HepG2 (cell line): ENCODE measurements at regions not wholly inside any gene's neighbourhood (a gene's known extent, or its start where the extent isn't known, plus 50 kb on each side); places are given as distances from the start of the nearest gene placed in this dataset.

Experiments used
- ATAC-seq: fragments of 200-7000 bp; cut with Tn5 transposase; 3 replicates; pipeline ENCODE4 v1.9.1; 2020; ENCODE audit warnings: mild to moderate bottlenecking, moderate library complexity
- BruUV-seq: library from RNA; stranded (reverse); fragments of 400-500 nt; replicated peaks from 2 replicates; lab custom pipeline; 2021; lab: Mats Ljungman, UMichigan
- CTCF ChIA-PET: fragments of 300-600 bp; formaldehyde crosslinking; extraction: SDS; loops from one replicate; lab custom pipeline; 2021; ENCODE audit warnings: low total read pairs, inconsistent platforms, low intra/inter-chr PET ratio; lab: Yijun Ruan, JAX
- POLR2A ChIA-PET: fragments of 350-600 bp; sonication (Branson Sonifier 250); formaldehyde crosslinking; loops from one replicate; lab custom pipeline; 2020; ENCODE audit warnings: antibody characterized with exemption, inconsistent platforms; lab: Yijun Ruan, JAX
- DNase-seq: peaks from one replicate; pipeline ENCODE4 v3.0.0-alpha.2; 2015; ENCODE audit warnings: low spot score
- FAIRE-seq: peaks from 3 replicates; lab custom pipeline; 2011; peaks lifted over from hg19 to GRCh38; lab: Jason Lieb, UNC
- H2AFZ ChIP-seq: one replicate; pipeline ENCODE4 v1.6.1; 2011; ENCODE audit warnings: low read length, inconsistent platforms
- H3K27ac ChIP-seq: fragments of 300-600 bp; 3 replicates; pipeline ENCODE4 v1.8.0; 2011; ENCODE audit warnings: mixed run types, mild to moderate bottlenecking, mixed read lengths, low read length, inconsistent platforms; ENCODE audit not compliant: insufficient read depth; ENCODE audit errors: extremely low read length
- H3K27me3 ChIP-seq, 2 experiments: fragments of 200-600 bp in 1 of 2; 2 replicates in 1 of 2; 3 replicates in 1 of 2; pipeline versions ENCODE4 v1.6.0 to v1.8.0; 2011; ENCODE audit warnings: low read length in 2 of 2, mild to moderate bottlenecking in 2 of 2, moderate library complexity in 2 of 2, inconsistent platforms in 1 of 2; ENCODE audit not compliant: insufficient read depth in 2 of 2, control insufficient read depth in 1 of 2
- H3K36me3 ChIP-seq, 2 experiments: fragments of 200-600 bp in 1 of 2; replicated peaks in 1 of 2; 2 replicates in 1 of 2; 3 replicates in 1 of 2; pipeline versions ENCODE4 v1.5.1 to v1.8.0; 2011; ENCODE audit warnings: low read length in 2 of 2, inconsistent platforms in 1 of 2; ENCODE audit not compliant: insufficient read depth in 2 of 2, control insufficient read depth in 1 of 2
- H3K4me1 ChIP-seq: 2 replicates; pipeline ENCODE4 v1.5.1; 2012; ENCODE audit warnings: low read length, inconsistent platforms; ENCODE audit not compliant: insufficient read depth
- H3K4me2 ChIP-seq: 2 replicates; pipeline ENCODE4 v1.6.0; 2011; ENCODE audit warnings: low read depth, low read length, inconsistent platforms
- H3K4me3 ChIP-seq, 3 experiments: fragments of 200-600 bp in 1 of 3; sonication (generic), shearing (Covaris generic) in 1 of 3; replicated peaks in 1 of 3; 2 replicates each; pipeline ENCODE4 v1.5.1; 2011 to 2016; ENCODE audit warnings: low read length in 3 of 3, inconsistent platforms in 2 of 3, low read depth in 2 of 3, mild to moderate bottlenecking in 2 of 3, control low read depth in 1 of 3, mixed read lengths in 1 of 3; ENCODE audit not compliant: insufficient read depth in 1 of 3
- H3K79me2 ChIP-seq: one replicate; pipeline ENCODE4 v1.6.1; 2011; ENCODE audit warnings: low read length, inconsistent platforms; ENCODE audit not compliant: insufficient read depth
- H3K9ac ChIP-seq: 2 replicates; pipeline ENCODE4 v1.6.0; 2011; ENCODE audit warnings: mild to moderate bottlenecking, low read depth, low read length, inconsistent platforms; ENCODE audit not compliant: insufficient read depth
- H3K9me3 ChIP-seq: 2 replicates; pipeline ENCODE4 v1.5.1; 2012; ENCODE audit warnings: mild to moderate bottlenecking, low read length
- H4K20me1 ChIP-seq: 2 replicates; pipeline ENCODE4 v1.6.0; 2011; ENCODE audit warnings: inconsistent platforms, mild to moderate bottlenecking, low read length, moderate library complexity; ENCODE audit not compliant: insufficient read depth
- BHLHE40 ChIP-seq: IDR thresholded peaks from 2 replicates; pipeline ENCODE4 v1.6.1; 2011; ENCODE audit warnings: low read length, improper control_type of control experiment
- GLMP ChIP-seq: sonication (generic); formaldehyde crosslinking; IDR thresholded peaks from 2 replicates; pipeline ENCODE4 v1.9.0; 2021; ENCODE audit warnings: missing genetic modification reagents, mild to moderate bottlenecking, borderline replicate concordance
- GTF3A ChIP-seq: sonication (generic); formaldehyde crosslinking; conservative IDR thresholded peaks from 2 replicates; pipeline ENCODE4 v1.4.0; 2020; ENCODE audit warnings: mild to moderate bottlenecking, missing genetic modification reagents
- HDAC1 ChIP-seq: sonication (generic); formaldehyde crosslinking; IDR thresholded peaks from 2 replicates; pipeline ENCODE4 v1.5.1; 2020; ENCODE audit warnings: mild to moderate bottlenecking, missing genetic modification reagents
- HOXA7 ChIP-seq: sonication (generic); formaldehyde crosslinking; IDR thresholded peaks from 2 replicates; pipeline ENCODE4 v1.8.1; 2022; ENCODE audit warnings: mild to moderate bottlenecking, missing genetic modification reagents, moderate library complexity
- KDM5B ChIP-seq: sonication (generic); formaldehyde crosslinking; IDR thresholded peaks from 2 replicates; pipeline ENCODE4 v1.4.0; 2020; ENCODE audit warnings: missing genetic modification reagents, mild to moderate bottlenecking, borderline replicate concordance
- MED8 ChIP-seq: sonication (generic); formaldehyde crosslinking; IDR thresholded peaks from 2 replicates; pipeline ENCODE4 v1.8.1; 2023; ENCODE audit warnings: mild to moderate bottlenecking, missing genetic modification reagents; ENCODE audit not compliant: insufficient replicate concordance
- MIER3 ChIP-seq: IDR thresholded peaks from 2 replicates; pipeline ENCODE4 v1.6.1; 2016; ENCODE audit warnings: missing compliant biosample characterization, borderline replicate concordance
- SMAD3 ChIP-seq: sonication (generic); formaldehyde crosslinking; IDR thresholded peaks from 2 replicates; pipeline ENCODE4 v1.4.0; 2020; ENCODE audit warnings: missing genetic modification reagents
- TRAFD1 ChIP-seq: sonication (generic); formaldehyde crosslinking; IDR thresholded peaks from 2 replicates; pipeline ENCODE4 v1.5.1; 2020; ENCODE audit warnings: missing genetic modification reagents, mild to moderate bottlenecking, borderline replicate concordance
- ZBTB39 ChIP-seq: sonication (generic); formaldehyde crosslinking; IDR thresholded peaks from 2 replicates; pipeline ENCODE4 v1.5.0; 2020; ENCODE audit warnings: missing genetic modification reagents
- ZEB1 ChIP-seq: IDR thresholded peaks from 2 replicates; pipeline ENCODE4 v1.6.1; 2012; ENCODE audit warnings: mild to moderate bottlenecking, low read depth, inconsistent platforms; ENCODE audit not compliant: insufficient replicate concordance
- ZNF343 ChIP-seq: sonication (generic); formaldehyde crosslinking; IDR thresholded peaks from 2 replicates; pipeline ENCODE4 v1.4.0; 2020; ENCODE audit warnings: mild to moderate bottlenecking, missing genetic modification reagents
- ZNF547 ChIP-seq: sonication (generic); formaldehyde crosslinking; IDR thresholded peaks from 2 replicates; pipeline ENCODE4 v1.5.1; 2020; ENCODE audit warnings: mild to moderate bottlenecking, missing genetic modification reagents
- ZSCAN12 ChIP-seq: sonication (generic); formaldehyde crosslinking; IDR thresholded peaks from 2 replicates; pipeline ENCODE4 v1.9.0; 2021; ENCODE audit warnings: mild to moderate bottlenecking, missing genetic modification reagents
- WGBS: methylation state at CpG from one replicate; pipeline ENCODE4 v1.1.6; 2017; ENCODE audit warnings: low lambda C conversion rate; 5-methylcytosine and 5-hydroxymethylcytosine counted together
- in situ Hi-C: cut with HindIII; loops from 2 replicates; pipeline ENCODE4 v1.10.0; 2017; ENCODE audit warnings: low pct_unique_long_range_greater_than_20kb; ENCODE audit not compliant: extremely low pct_ligation_motif_present
- intact Hi-C: fragments of 100-400 bp; cut with micrococcal nuclease; formaldehyde crosslinking; loops from one replicate; pipeline ENCODE4 v1.10.0; 2022; ENCODE audit not compliant: unreplicated experiment

- Histone ChIP-seq H3K27ac (no peak overlapping the region), H3K9ac (no peak overlapping the region), H3K9me3 (no peaks in the 10 kb centered on the region), H3K79me2 (no peaks in the 10 kb centered on the region), H3K4me3 (no peak overlapping the region), H2AFZ (no peak overlapping the region), H4K20me1 (no peaks in the 10 kb centered on the region), H3K27me3 (peaks cover 0 to 3% of the 10 kb centered on the region in 2 experiments; a peak in 1 of 5 replicates), H3K4me2 (no peak overlapping the region), H3K4me1 (no peaks in the 10 kb centered on the region), H3K36me3 (no peaks in the 10 kb centered on the region)
- no peak for FAIRE-seq
- intact Hi-C loops (no loop called here), in situ Hi-C loops (no loop called here)
- ATAC-seq: no peak
- POLR2A ChIA-PET: no interaction called here
- no TSS peak for BruUV-seq
- TF ChIP-seq ZNF547: no peak
- TF ChIP-seq HOXA7 (CRISPR knock-in tag): no peak
- no peak for TF ChIP-seq KDM5B (CRISPR knock-in tag)
- no peak for TF ChIP-seq SMAD3 (CRISPR knock-in tag)
- TF ChIP-seq ZSCAN12 (CRISPR knock-in tag): no peak
- no peak for TF ChIP-seq BHLHE40
- TF ChIP-seq ZNF343: no peak
- TF ChIP-seq MED8 (CRISPR knock-in tag): no peak
- no peak for TF ChIP-seq MIER3 (CRISPR knock-in tag)
- no peak for TF ChIP-seq GLMP
- no peak for TF ChIP-seq TRAFD1 (CRISPR knock-in tag)
- TF ChIP-seq HDAC1: no peak
- TF ChIP-seq ZEB1: no peak
- TF ChIP-seq GTF3A (CRISPR knock-in tag): no peak
- no peak for TF ChIP-seq ZBTB39 (CRISPR knock-in tag)
- 4% methylated on average over 3 of the region's 3 CpGs for WGBS
- CTCF ChIA-PET: no interaction called here
- no peak for DNase-seq
These were observed 303.9 kb downstream of the SMOC2 start for GRCh38 chr6:168744861-168745260.
